SU-DHL-6 (cell line): ENCODE measurements at regions not wholly inside any gene's neighbourhood (a gene's known extent, or its start where the extent isn't known, plus 50 kb on each side); places are given as distances from the start of the nearest gene placed in this dataset.

Experiments
- CTCF ChIP-seq: fragments of 200-600 bp; sonication (generic); IDR thresholded peaks from one replicate; pipeline ENCODE4 v1.5.1; 2017; ENCODE audit warnings: antibody characterized with exemption, mild to moderate bottlenecking, low read length, moderate library complexity; ENCODE audit not compliant: insufficient read depth, poor library complexity, severe bottlenecking
- EZH2phosphoT487 ChIP-seq: fragments of 200-600 bp; sonication (generic), shearing (Covaris generic); conservative IDR thresholded peaks from 2 replicates; pipeline ENCODE4 v1.6.1; 2018; ENCODE audit warnings: mild to moderate bottlenecking, antibody characterized with exemption, low read length, moderate library complexity, mixed read lengths

GRCh38 chr20:11807054-11808048, 110.3 kb upstream of the BTBD3 start:
- no peak for TF ChIP-seq CTCF
- TF ChIP-seq EZH2phosphoT487, result no peak
